HG02678 (cell line): ENCODE measurements at regions not wholly inside any gene's neighbourhood (a gene's known extent, or its start where the extent isn't known, plus 50 kb on each side); places are given as distances from the start of the nearest gene placed in this dataset.

Experiments used
- ATAC-seq: cut with Tn5 transposase; IDR thresholded peaks from one replicate; pipeline ENCODE4 v1.9.1; 2021; ENCODE audit warnings: mild to moderate bottlenecking, moderate library complexity; ENCODE audit not compliant: unreplicated experiment

GRCh38 chr17:77439189-77440018, 298.6 kb downstream of the SEC14L1 start:
- no peak for ATAC-seq

- ATAC-seq = no peak
Measured at GRCh38 chr17:77440560-77440981, 299.8 kb downstream of the SEC14L1 start.

GRCh38 chr17:77441130-77441920, 300.6 kb downstream of the SEC14L1 start:
- peak; percentile 50 for ATAC-seq

GRCh38 chr17:77441940-77442339, 301.2 kb downstream of the SEC14L1 start:
- no peak for ATAC-seq

- ATAC-seq = no peak
Measured at GRCh38 chr17:77442976-77443747, 302.4 kb downstream of the SEC14L1 start.

- ATAC-seq = no peak
Measured at GRCh38 chr17:77443748-77444260, 303.0 kb downstream of the SEC14L1 start.

GRCh38 chr17:77444628-77444983, 303.8 kb downstream of the SEC14L1 start:
- ATAC-seq = no peak

GRCh38 chr17:77444984-77445759, 304.4 kb downstream of the SEC14L1 start:
- ATAC-seq = peak; percentile 43

GRCh38 chr17:77445760-77446532, 305.2 kb downstream of the SEC14L1 start:
- ATAC-seq = peak; percentile 31

GRCh38 chr17:77446940-77447634, 306.3 kb downstream of the SEC14L1 start:
- no peak for ATAC-seq

- ATAC-seq = no peak
Measured at GRCh38 chr17:77449373-77449907, 308.7 kb downstream of the SEC14L1 start.

- ATAC-seq = no peak
Measured at GRCh38 chr17:77449908-77450741, 309.4 kb downstream of the SEC14L1 start.

- ATAC-seq = no peak
Measured at GRCh38 chr17:77450742-77451244, 310.0 kb downstream of the SEC14L1 start.

- peak; percentile 39 for ATAC-seq
Measured at GRCh38 chr17:77451245-77451893, 310.6 kb downstream of the SEC14L1 start.

GRCh38 chr17:77451894-77452852, 311.4 kb downstream of the SEC14L1 start:
- no peak for ATAC-seq
